ENCODE measurements at regions not wholly inside any gene's neighbourhood (a gene's known extent, or its start where the extent isn't known, plus 50 kb on each side); places are given as distances from the start of the nearest gene placed in this dataset.
"Not testable (repeated sequence)": the region's sequence is repeated elsewhere in the genome, so short reads cannot be mapped to it uniquely, and the experiment has no call there.

GRCh38 chr5:17748201-17748600 lies 113.9 kb downstream of the TAF11L14 start:
- no peak for TF ChIP-seq CTCF (IDR thresholded peaks at IDR 0.05; ENCODE audit: low read depth, low read length, missing control alignments)
- H3K4me3 ChIP-seq (replicated peaks; ENCODE audit: low read depth, low read length) = no peak overlapping the region
- no peak for DNase-seq (ENCODE audit: extremely low read depth, low read depth)

- no peak for TF ChIP-seq CTCF (IDR thresholded peaks at IDR 0.05; ENCODE audit: low read depth, low read length, missing control alignments)
- no peak for DNase-seq (ENCODE audit: extremely low read depth, low read depth)
- H3K4me3 ChIP-seq (replicated peaks; ENCODE audit: low read depth, low read length) = no peak overlapping the region
Observed at GRCh38 chr5:17748941-17749340, 114.7 kb downstream of the TAF11L14 start.

DNA sequence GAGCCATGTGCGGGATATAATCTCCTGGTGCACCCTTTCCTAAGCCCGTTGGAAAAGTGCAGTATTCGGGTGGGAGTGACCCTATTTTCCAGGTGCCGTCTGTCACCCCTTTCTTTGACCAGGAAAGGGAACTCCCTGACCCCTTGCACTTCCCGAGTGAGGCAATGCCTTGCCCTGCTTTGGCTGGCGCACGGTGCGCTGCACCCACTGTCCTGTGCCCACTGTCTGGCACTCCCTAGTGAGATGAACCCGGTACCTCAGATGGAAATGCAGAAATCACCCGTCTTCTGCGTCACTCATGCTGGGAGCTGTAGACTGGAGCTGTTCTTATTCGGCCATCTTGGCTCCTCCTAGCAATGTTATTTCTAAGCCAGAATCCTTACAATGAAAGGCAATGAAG lies 121.1 kb downstream of the TAF11L14 start:
- not testable (repeated sequence) for DNase-seq (ENCODE audit: extremely low read depth, low read depth)

DNA sequence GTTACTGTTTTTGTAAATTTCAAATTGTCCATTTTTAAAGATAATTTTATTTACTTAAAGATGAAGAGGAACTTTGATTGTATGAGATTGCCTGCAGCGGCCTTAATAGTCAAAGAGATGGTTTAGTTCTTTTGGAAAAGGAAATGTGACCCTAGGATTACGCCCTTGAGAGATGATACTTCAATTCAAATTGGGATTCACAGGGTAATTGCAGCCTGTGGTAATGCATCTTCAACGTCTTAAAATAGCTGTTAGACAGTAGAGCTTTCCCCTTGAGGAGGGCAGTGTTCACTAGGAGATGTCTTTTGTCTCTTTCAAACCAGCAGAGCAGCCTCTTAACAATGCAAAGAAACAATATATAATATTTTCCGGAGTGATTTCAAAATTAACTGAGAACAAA lies 127.1 kb downstream of the TAF11L14 start:
- no peak for TF ChIP-seq CTCF (IDR thresholded peaks at IDR 0.05; ENCODE audit: low read depth, low read length, missing control alignments)
- no peak overlapping the region for H3K4me3 ChIP-seq (replicated peaks; ENCODE audit: low read depth, low read length)
- no peak for DNase-seq (ENCODE audit: extremely low read depth, low read depth)

More for the DNA sequence above, 121.1 kb downstream of the TAF11L14 start:
- H3K4me3 ChIP-seq (replicated peaks; ENCODE audit: low read depth, low read length) = not testable (repeated sequence)

DNA sequence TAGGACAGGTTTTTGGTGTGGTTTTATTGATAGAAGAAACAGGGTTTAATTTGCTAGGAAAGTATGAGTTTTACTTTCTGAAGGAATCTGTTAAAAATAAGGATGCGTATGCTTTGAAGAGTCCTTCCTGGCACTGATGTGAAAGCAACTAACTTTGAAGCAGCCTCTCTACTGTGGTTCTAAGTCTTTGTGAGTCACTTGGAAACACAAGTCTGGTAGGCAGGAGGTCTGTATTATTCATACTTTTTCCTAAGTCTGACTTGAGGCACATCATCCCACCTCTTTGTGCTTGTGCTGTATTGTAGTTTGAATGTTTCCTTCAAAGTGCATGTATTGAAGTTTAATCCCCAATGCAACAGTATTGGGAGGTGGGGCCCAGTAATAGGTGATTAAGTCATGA lies 129.0 kb downstream of the TAF11L14 start:
- no peak for TF ChIP-seq CTCF (IDR thresholded peaks at IDR 0.05; ENCODE audit: low read depth, low read length, missing control alignments)
- no peak for DNase-seq (ENCODE audit: extremely low read depth, low read depth)
- no peak overlapping the region for H3K4me3 ChIP-seq (replicated peaks; ENCODE audit: low read depth, low read length)

- no peak for TF ChIP-seq CTCF (IDR thresholded peaks at IDR 0.05; ENCODE audit: low read depth, low read length, missing control alignments)
- no peak for DNase-seq (ENCODE audit: extremely low read depth, low read depth)
- H3K4me3 ChIP-seq (replicated peaks; ENCODE audit: low read depth, low read length) = no peak overlapping the region
Observed at GRCh38 chr5:17766031-17766430, 131.8 kb downstream of the TAF11L14 start.

DNA sequence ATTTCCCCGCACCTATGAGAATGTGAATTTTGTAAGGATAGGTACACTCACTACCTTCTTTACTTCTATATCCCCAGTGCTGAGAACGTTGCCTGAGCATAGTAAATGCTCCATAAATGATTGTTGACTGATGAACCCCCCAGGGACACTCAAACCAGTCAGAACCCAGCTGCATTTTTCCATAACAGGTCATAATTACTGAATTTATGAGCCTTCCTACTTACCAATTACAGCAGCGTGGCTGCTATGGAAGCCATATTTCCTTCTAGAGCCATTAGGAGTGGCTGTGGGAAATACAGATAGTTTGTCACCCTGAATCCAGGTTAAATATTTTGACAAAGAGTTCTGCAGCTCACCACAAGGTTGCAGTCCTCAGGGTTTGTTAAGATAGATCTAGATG lies 135.0 kb downstream of the TAF11L14 start:
- no peak for TF ChIP-seq CTCF (IDR thresholded peaks at IDR 0.05; ENCODE audit: low read depth, low read length, missing control alignments)
- H3K4me3 ChIP-seq (replicated peaks; ENCODE audit: low read depth, low read length) = no peak overlapping the region
- DNase-seq (ENCODE audit: extremely low read depth, low read depth) = no peak

Data from HFF-Myc (cell line).